Panc1 (cell line): ENCODE measurements at regions not wholly inside any gene's neighbourhood (a gene's known extent, or its start where the extent isn't known, plus 50 kb on each side); places are given as distances from the start of the nearest gene placed in this dataset.

Experiments
- ATAC-seq: fragments of 200-7000 bp; cut with Tn5 transposase; 2 replicates; pipeline ENCODE4 v1.9.1; 2020; ENCODE audit warnings: mild to moderate bottlenecking, moderate library complexity
- BruUV-seq: library from RNA; stranded (reverse); fragments of 400-500 nt; replicated peaks from 2 replicates; lab custom pipeline; 2021; lab: Mats Ljungman, UMichigan
- CTCF ChIA-PET: fragments of 300-600 bp; sonication (Branson Sonifier 250); formaldehyde crosslinking; loops from one replicate; lab custom pipeline; 2022; ENCODE audit warnings: antibody characterized with exemption; lab: Charles Lee
- POLR2A ChIA-PET: fragments of 300-600 bp; sonication (Branson Sonifier 250); formaldehyde crosslinking; loops from one replicate; lab custom pipeline; 2022; ENCODE audit warnings: antibody characterized with exemption; lab: Charles Lee
- DNase-seq: peaks from one replicate; pipeline ENCODE4 v3.0.0-alpha.2; 2010; ENCODE audit warnings: low read depth, low spot score
- H3K27ac ChIP-seq: 2 replicates; pipeline ENCODE4 v1.5.1; 2011; ENCODE audit warnings: mild to moderate bottlenecking, low read length, inconsistent platforms
- H3K27me3 ChIP-seq: fragments of 200-500 bp; sonication (Bioruptor generic); 2 replicates; pipeline ENCODE4 v1.6.0; 2014; ENCODE audit warnings: low read length, inconsistent platforms; ENCODE audit not compliant: control insufficient read depth, insufficient read depth
- H3K36me3 ChIP-seq: fragments of 200-500 bp; sonication (Bioruptor generic); 2 replicates; pipeline ENCODE4 v1.5.1; 2014; ENCODE audit warnings: inconsistent platforms, mild to moderate bottlenecking, low read length, moderate library complexity; ENCODE audit not compliant: control insufficient read depth, insufficient read depth
- H3K4me1 ChIP-seq: 2 replicates; pipeline ENCODE4 v1.5.1; 2011; ENCODE audit warnings: inconsistent platforms, mild to moderate bottlenecking, low read length, moderate library complexity; ENCODE audit not compliant: control insufficient read depth, insufficient read depth
- H3K4me3 ChIP-seq, 2 experiments: 2 replicates each; pipeline ENCODE4 v1.5.1; 2011 to 2012; ENCODE audit warnings: low read depth in 2 of 2, low read length in 2 of 2, mild to moderate bottlenecking in 2 of 2, inconsistent platforms in 1 of 2, moderate library complexity in 1 of 2
- H3K9me3 ChIP-seq: fragments of 200-500 bp; sonication (Bioruptor generic); 2 replicates; pipeline ENCODE4 v1.5.1; 2014; ENCODE audit warnings: low read depth, mild to moderate bottlenecking, inconsistent platforms, low read length, moderate library complexity; ENCODE audit not compliant: control insufficient read depth, insufficient read depth
- POLR2AphosphoS5 ChIP-seq: IDR thresholded peaks from 2 replicates; pipeline ENCODE4 v1.6.1; 2012; ENCODE audit warnings: mild to moderate bottlenecking, low read depth, low read length, moderate library complexity
- REST ChIP-seq, 2 experiments: IDR thresholded peaks; 2 replicates each; pipeline ENCODE4 v1.6.1; 2011 to 2012; ENCODE audit warnings: low read depth in 2 of 2, control low read depth in 1 of 2, low read length in 1 of 2, mild to moderate bottlenecking in 1 of 2, moderate library complexity in 1 of 2; ENCODE audit not compliant: insufficient read depth in 1 of 2
- SIN3A ChIP-seq: IDR thresholded peaks from 2 replicates; pipeline ENCODE4 v1.6.1; 2012; ENCODE audit warnings: low read depth, mild to moderate bottlenecking, low read length, moderate library complexity, borderline replicate concordance; ENCODE audit not compliant: insufficient read depth
- TCF7L2 ChIP-seq: IDR thresholded peaks from 2 replicates; pipeline ENCODE4 v1.6.1; 2011; ENCODE audit warnings: mild to moderate bottlenecking, low read depth, low read length, inconsistent platforms
- in situ Hi-C: cut with HindIII; loops from 2 replicates; pipeline ENCODE4 v1.10.0; 2016; ENCODE audit warnings: low sequenced_read_pairs, low pct_unique_long_range_greater_than_20kb
- intact Hi-C: fragments of 100-400 bp; cut with micrococcal nuclease; formaldehyde crosslinking; loops from one replicate; pipeline ENCODE4 v1.10.0; 2022; ENCODE audit not compliant: unreplicated experiment
- TF ChIP-seq, protein P1 (sequence below): fragments of 450-650 bp; IDR thresholded peaks from 2 replicates; pipeline ENCODE4 v1.5.1; 2017; ENCODE audit warnings: mild to moderate bottlenecking

- ATAC-seq (no peak), DNase-seq (no peak)
- POLR2A ChIA-PET = no interaction called here
- no TSS peak for BruUV-seq
- Histone ChIP-seq H3K27me3 (no peaks in the 10 kb centered on the region), H3K4me3 (no peak overlapping the region), H3K36me3 (no peaks in the 10 kb centered on the region), H3K4me1 (no peaks in the 10 kb centered on the region), H3K9me3 (no peaks in the 10 kb centered on the region), H3K27ac (no peak overlapping the region)
- intact Hi-C loops (no loop called here), in situ Hi-C loops (no loop called here)
- CTCF ChIA-PET = no interaction called here
- TF ChIP-seq SIN3A (no peak), POLR2AphosphoS5 (no peak), TCF7L2 (no peak), REST (IDR thresholded peaks at IDR 0.05; ENCODE audit: insufficient read depth in 1 of 2, low read depth in 2 of 2, low read length in 1 of 2) (no peak)
- TF ChIP-seq, protein P1, sequence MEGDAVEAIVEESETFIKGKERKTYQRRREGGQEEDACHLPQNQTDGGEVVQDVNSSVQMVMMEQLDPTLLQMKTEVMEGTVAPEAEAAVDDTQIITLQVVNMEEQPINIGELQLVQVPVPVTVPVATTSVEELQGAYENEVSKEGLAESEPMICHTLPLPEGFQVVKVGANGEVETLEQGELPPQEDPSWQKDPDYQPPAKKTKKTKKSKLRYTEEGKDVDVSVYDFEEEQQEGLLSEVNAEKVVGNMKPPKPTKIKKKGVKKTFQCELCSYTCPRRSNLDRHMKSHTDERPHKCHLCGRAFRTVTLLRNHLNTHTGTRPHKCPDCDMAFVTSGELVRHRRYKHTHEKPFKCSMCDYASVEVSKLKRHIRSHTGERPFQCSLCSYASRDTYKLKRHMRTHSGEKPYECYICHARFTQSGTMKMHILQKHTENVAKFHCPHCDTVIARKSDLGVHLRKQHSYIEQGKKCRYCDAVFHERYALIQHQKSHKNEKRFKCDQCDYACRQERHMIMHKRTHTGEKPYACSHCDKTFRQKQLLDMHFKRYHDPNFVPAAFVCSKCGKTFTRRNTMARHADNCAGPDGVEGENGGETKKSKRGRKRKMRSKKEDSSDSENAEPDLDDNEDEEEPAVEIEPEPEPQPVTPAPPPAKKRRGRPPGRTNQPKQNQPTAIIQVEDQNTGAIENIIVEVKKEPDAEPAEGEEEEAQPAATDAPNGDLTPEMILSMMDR = no peak
Measured at GRCh38 chr7:88386665-88387156, 80.0 kb upstream of the STEAP4 start.

- Histone ChIP-seq H3K36me3 (no peaks in the 10 kb centered on the region), H3K4me3 (no peak overlapping the region), H3K4me1 (no peaks in the 10 kb centered on the region), H3K27me3 (no peaks in the 10 kb centered on the region), H3K27ac (no peak overlapping the region), H3K9me3 (no peaks in the 10 kb centered on the region)
- intact Hi-C loops (no loop called here), in situ Hi-C loops (no loop called here)
- no peak for ATAC-seq
- BruUV-seq = no TSS peak
- no peak for DNase-seq
- TF ChIP-seq, protein P1 = no peak
- no peak for TF ChIP-seq POLR2AphosphoS5
- CTCF ChIA-PET = no interaction called here
- POLR2A ChIA-PET = no interaction called here
Measured at GRCh38 chr7:88377434-88377833, 70.7 kb upstream of the STEAP4 start.
